SK-MEL-5 (cell line): ENCODE measurements at regions not wholly inside any gene's neighbourhood (a gene's known extent, or its start where the extent isn't known, plus 50 kb on each side); places are given as distances from the start of the nearest gene placed in this dataset.
A peak's percentile ranks its signal among the peaks of the same experiment; 100 is the strongest.

Source experiments
- DNase-seq: peaks from one replicate; pipeline ENCODE4 v3.0.0-alpha.2; 2016; ENCODE audit warnings: low read depth, low spot score
- in situ Hi-C: cut with HindIII; loops from 2 replicates; pipeline ENCODE4 v1.10.0; 2016; ENCODE audit warnings: low sequenced_read_pairs, high pct_unique_total_duplicates, low pct_unique_long_range_greater_than_20kb

GRCh38 chr3:152193673-152194267 is 75.0 kb upstream of the MBNL1 start:
- DNase-seq: no peak
- in situ Hi-C loops: no loop called here

- no peak for DNase-seq
- in situ Hi-C loops: no loop called here
Observed at GRCh38 chr3:152195206-152195605, 73.5 kb upstream of the MBNL1 start.

DNA sequence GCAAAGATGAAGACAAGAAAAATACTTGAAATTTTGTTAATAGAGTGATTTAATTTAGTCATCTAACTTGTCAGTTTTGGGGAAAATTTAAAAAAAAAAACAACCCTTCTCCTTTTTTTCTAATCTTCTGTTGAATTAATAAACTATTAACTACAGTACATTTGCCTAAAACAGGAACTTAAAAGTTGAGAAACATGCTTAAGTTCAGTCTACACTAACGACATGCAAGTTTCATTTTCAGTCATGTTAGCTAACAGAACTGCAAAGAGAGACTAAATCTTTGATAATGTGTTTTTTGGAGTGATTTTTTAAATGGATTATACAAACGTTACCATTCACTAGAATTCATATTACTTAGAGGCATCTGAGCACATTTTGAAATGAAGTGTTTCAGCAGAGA is 71.9 kb upstream of the MBNL1 start:
- no peak for DNase-seq
- in situ Hi-C loops: no loop called here

DNA sequence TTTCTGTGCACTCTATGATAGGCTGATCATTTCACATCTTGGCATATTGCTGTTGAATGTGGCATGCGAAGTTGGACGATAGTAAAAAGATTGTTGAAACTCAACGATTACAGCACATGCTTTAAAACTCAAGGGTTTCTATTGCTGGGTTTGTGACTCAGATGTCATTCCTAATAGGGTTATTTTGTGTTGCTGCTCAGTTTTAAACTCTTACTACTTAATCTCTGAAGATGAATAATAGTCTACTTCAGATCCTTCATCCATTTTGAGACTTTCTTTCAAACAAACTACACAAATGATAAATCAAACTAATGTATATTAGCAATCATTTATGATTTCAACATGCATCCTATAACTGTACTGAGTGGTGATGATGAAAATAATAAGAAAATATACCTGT is 71.3 kb upstream of the MBNL1 start:
- DNase-seq: no peak

DNA sequence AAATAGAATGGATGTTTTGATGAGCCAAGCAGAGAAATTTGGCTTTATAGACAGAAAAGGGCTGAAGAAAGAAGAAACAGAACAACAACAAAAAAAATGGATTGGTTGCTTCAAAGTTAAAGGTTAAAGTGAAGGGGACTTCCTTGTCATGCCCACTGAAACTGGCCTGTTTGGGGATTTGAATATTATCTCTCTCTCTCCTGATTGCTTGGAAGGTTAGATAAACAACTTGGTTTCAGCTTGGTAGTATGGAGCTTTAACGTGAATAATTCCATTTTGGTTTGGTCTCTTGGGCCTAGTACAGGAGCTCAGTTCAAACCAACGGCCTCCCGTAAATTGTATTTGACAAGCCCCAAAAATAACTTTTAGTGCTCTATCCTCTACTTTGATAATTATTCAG is 70.8 kb upstream of the MBNL1 start:
- DNase-seq: no peak
- in situ Hi-C loops: no loop called here

More for the DNA sequence above, 71.3 kb upstream of the MBNL1 start:
- in situ Hi-C loops: no loop called here

DNA sequence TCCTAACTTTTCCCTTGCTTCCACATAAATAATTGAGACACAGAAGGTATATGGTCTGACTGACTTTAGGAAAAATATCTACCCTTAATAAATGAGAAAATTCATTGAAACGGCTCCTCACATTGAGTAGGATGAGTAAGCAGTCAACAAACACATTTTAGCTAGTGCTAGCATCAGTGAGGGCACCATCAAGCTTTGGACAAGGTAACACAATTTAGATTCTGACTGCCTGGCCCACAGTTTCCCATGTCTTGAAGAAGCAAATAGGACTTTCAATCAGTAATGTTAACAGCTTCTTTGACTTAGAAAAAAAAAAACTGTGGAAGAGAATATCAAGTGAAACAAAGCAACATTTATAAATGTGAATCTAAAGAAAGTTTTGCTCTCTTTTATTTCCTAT is 70.1 kb upstream of the MBNL1 start:
- DNase-seq: no peak
- in situ Hi-C loops: no loop called here

GRCh38 chr3:152199102-152199840 is 69.5 kb upstream of the MBNL1 start:
- DNase-seq: no peak
- in situ Hi-C loops: no loop called here

DNA sequence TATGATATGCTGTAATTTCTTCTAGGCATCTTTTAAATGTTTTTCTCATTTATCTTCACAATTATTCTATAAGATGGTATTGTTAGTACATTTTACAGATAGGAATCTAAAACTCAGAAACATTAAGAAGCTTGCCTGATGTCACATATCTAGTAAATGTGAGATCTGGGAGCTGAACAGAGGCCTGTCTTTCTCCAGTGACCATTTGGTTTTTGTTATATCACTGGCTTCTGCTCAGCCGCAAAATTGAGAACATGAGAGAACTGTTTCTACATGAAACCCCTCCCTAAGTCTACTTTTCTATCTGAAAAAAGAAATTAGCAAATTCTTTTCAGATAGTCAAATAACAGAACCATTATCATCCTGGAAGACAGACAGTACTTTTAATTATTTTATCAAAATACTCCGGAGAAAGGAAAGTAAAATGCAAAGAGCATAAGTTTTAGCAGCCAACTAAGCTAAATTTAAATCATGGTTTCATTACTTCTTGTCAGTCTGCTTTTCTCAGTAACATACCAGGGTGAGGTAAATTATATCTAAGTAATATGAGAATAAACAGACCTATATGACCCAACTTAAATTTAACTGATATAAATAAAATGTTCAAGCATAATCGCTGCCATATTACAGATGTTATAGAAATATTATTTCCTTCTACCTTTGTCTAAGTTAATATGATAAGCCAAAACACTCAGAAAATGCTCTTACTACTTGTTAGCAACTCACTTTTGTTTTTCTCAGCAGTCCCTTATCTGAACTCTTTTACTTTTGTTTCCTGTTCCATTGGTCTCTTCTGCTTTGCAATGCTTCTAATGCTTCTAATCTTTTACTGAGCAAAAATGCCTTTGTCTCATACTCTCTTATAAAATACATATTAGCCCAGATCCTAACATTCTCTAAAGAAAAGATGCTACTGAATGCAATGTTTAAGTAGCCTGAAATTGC is 68.0 kb upstream of the MBNL1 start:
- in situ Hi-C loops: no loop called here
- no peak for DNase-seq

DNA sequence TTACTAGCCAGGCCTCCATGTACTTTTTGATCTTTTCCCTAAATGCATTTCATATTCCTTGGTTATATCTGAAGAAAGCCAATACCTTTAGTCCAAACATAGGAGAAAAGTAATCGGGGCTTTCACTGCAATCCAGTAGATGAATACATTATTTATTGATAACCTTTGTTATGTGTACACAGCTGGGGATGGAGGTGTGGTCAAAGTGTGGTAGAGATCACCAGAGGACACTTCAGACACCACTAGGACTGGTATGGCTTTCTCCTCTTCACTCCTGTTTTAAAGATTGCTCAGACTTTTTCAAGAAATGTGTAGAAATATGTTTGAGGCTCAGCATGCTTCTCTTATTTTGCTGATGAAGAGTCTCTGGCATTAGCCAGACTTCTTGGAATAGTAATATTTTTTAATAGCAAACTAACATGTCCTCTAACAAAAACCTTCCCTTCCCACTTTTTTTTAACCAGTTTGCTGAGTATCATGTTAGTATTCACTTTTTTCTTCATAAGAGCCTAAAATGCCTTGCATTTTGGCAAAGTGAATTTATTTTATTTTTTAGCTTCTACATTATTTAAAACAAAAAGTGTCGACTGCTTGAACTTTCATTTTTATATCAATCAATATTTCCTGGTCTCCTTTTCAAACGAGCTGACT is 65.6 kb upstream of the MBNL1 start:
- in situ Hi-C loops: no loop called here
- peak; percentile 19 for DNase-seq

DNA sequence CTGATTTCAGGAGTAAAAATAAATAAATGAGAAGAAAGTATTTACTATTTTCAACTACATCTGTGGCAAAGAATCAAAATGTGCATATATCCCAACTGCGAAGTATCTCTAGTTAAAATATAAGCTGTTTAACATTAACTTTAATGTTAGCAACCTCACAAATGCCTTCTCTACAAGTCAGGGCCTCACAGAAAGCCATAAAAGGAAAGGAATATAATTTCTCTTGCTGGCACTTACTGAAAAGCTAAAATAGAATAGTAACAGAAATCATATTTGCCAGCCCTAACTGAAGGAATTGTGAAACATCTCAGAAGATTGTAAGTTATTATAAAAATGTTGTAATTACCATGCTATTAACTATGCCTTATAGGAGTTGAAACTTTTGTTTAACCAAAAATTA is 65.1 kb upstream of the MBNL1 start:
- in situ Hi-C loops: no loop called here

GRCh38 chr3:152204218-152204617 is 64.5 kb upstream of the MBNL1 start:
- in situ Hi-C loops: no loop called here
- no peak for DNase-seq

More for the DNA sequence above, 65.1 kb upstream of the MBNL1 start:
- DNase-seq: no peak

GRCh38 chr3:152205097-152205593 is 63.6 kb upstream of the MBNL1 start:
- DNase-seq: no peak
- in situ Hi-C loops: no loop called here

- in situ Hi-C loops: no loop called here
- DNase-seq: no peak
Observed at GRCh38 chr3:152206243-152206760, 62.4 kb upstream of the MBNL1 start.

GRCh38 chr3:152208439-152208838 is 60.3 kb upstream of the MBNL1 start:
- in situ Hi-C loops: no loop called here
- no peak for DNase-seq

DNA sequence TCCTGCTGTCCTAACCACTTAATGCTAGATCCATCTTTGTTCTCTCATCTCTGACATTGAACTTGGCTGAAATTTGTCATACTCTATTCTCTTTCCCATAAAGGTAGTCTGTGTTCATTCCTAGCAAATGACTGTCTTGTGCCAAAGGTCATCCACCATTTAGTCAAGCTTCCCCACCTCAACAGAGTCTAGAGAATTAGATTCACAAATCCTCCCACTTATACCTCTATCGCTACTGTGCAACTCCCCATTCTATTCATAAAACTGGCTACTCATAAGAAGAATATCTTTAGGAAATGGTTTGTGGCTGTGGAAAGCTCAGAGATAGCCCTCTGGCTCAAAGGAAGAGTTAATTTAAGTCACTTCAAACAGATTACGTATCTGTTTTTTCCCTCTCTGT is 59.7 kb upstream of the MBNL1 start:
- in situ Hi-C loops: no loop called here

GRCh38 chr3:152209776-152210175 is 59.0 kb upstream of the MBNL1 start:
- in situ Hi-C loops: no loop called here
- DNase-seq: no peak

More for the DNA sequence above, 59.7 kb upstream of the MBNL1 start:
- no peak for DNase-seq

DNA sequence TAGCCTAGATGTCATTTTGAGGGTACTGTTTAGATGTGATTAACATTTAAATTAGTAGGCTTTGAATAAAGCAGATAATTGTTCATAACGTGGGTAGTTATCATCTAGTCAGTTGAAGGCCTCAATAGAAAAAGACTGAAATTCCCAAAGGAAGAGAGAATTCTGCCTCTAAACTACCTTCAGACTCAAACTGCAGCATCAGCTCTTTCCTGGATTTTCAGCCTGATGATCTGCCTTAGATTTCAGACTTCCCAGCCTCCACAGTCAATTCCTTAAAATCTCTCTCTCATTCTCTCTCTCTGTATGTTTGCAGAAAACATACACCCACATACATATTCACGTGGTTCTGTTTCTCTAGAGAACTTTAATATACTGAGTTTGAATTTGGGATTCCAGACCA is 58.0 kb upstream of the MBNL1 start:
- DNase-seq: no peak
- in situ Hi-C loops: no loop called here

GRCh38 chr3:152211655-152212054 is 57.1 kb upstream of the MBNL1 start:
- DNase-seq: no peak
- in situ Hi-C loops: no loop called here
